Immature natural killer cell (primary cell): ENCODE measurements at regions not wholly inside any gene's neighbourhood (a gene's known extent, or its start where the extent isn't known, plus 50 kb on each side); places are given as distances from the start of the nearest gene placed in this dataset.
A peak's percentile ranks its signal among the peaks of the same experiment; 100 is the strongest.

Source experiments
- DNase-seq, 3 donors: peaks; one replicate each; pipeline ENCODE4 v3.0.0; 2022; ENCODE audit warnings: mixed read lengths in 1 of 3
- H3K27ac Mint-ChIP-seq, 6 donors: one replicate each; pipeline ENCODE4 v1.8.0; 2020; ENCODE audit warnings: mixed read lengths in 6 of 6, mild to moderate bottlenecking in 5 of 6, inconsistent platforms in 4 of 6, moderate library complexity in 3 of 6
- H3K27me3 Mint-ChIP-seq, 3 donors: one replicate each; pipeline ENCODE4 v1.8.0; 2020 to 2021; ENCODE audit warnings: low read depth in 3 of 3, mild to moderate bottlenecking in 3 of 3, mixed read lengths in 3 of 3, moderate library complexity in 3 of 3, inconsistent platforms in 1 of 3
- H3K36me3 Mint-ChIP-seq, 3 donors: one replicate each; pipeline ENCODE4 v1.8.0; 2020; ENCODE audit warnings: mixed read lengths in 3 of 3, inconsistent platforms in 2 of 3, mild to moderate bottlenecking in 2 of 3
- H3K4me1 Mint-ChIP-seq, 2 donors: one replicate each; pipeline ENCODE4 v1.8.0; 2020; ENCODE audit warnings: inconsistent platforms in 2 of 2, mild to moderate bottlenecking in 2 of 2, mixed read lengths in 2 of 2, moderate library complexity in 1 of 2
- H3K4me3 Mint-ChIP-seq, 5 donors: one replicate each; pipeline ENCODE4 v1.8.0; 2020; ENCODE audit warnings: mild to moderate bottlenecking in 5 of 5, mixed read lengths in 5 of 5, inconsistent platforms in 3 of 5, moderate library complexity in 3 of 5
- H3K9me3 Mint-ChIP-seq, 6 donors: one replicate each; pipeline ENCODE4 v1.8.0; 2020; ENCODE audit warnings: mild to moderate bottlenecking in 6 of 6, mixed read lengths in 6 of 6, inconsistent platforms in 4 of 6, moderate library complexity in 3 of 6

- no peak for DNase-seq
- H3K27ac Mint-ChIP-seq = no peak overlapping the region
- H3K4me3 Mint-ChIP-seq = no peak overlapping the region
- H3K9me3 Mint-ChIP-seq = no peaks in the 10 kb centered on the region
- peaks cover 0 to 13% of the 10 kb centered on the region in 2 donors for H3K4me1 Mint-ChIP-seq
- peaks cover 0 to 13% (median 0%) of the 10 kb centered on the region in 3 donors for H3K36me3 Mint-ChIP-seq
- peaks cover 2 to 4% (median 3%) of the 10 kb centered on the region in 3 donors for H3K27me3 Mint-ChIP-seq
Observed at GRCh38 chr11:134486106-134486505, 74.1 kb upstream of the B3GAT1 start.

GRCh38 chr11:134485316-134485715 lies 73.3 kb upstream of the B3GAT1 start:
- Mint-ChIP-seq H3K36me3 (peaks cover 0 to 13% (median 0%) of the 10 kb centered on the region in 3 donors), H3K9me3 (no peaks in the 10 kb centered on the region), H3K27me3 (peaks cover 3 to 6% (median 4%) of the 10 kb centered on the region in 3 donors), H3K4me3 (no peak overlapping the region), H3K27ac (peak overlapping the region in 1 of 6 donors; percentile 19), H3K4me1 (peaks cover 0 to 13% of the 10 kb centered on the region in 2 donors)
- no peak for DNase-seq

GRCh38 chr11:134483857-134484256 lies 71.8 kb upstream of the B3GAT1 start:
- Mint-ChIP-seq H3K4me3 (no peak overlapping the region), H3K27me3 (peaks cover 2 to 9% (median 3%) of the 10 kb centered on the region in 3 donors), H3K36me3 (peaks cover 0 to 13% (median 0%) of the 10 kb centered on the region in 3 donors), H3K4me1 (peaks cover 0 to 4% of the 10 kb centered on the region in 2 donors), H3K9me3 (no peaks in the 10 kb centered on the region), H3K27ac (no peak overlapping the region)
- DNase-seq = no peak

GRCh38 chr11:134483291-134483690 lies 71.2 kb upstream of the B3GAT1 start:
- Mint-ChIP-seq H3K9me3 (no peaks in the 10 kb centered on the region), H3K4me3 (no peak overlapping the region), H3K27me3 (peaks cover 2 to 9% (median 5%) of the 10 kb centered on the region in 3 donors), H3K27ac (no peak overlapping the region), H3K4me1 (no peaks in the 10 kb centered on the region), H3K36me3 (peaks cover 0 to 13% (median 0%) of the 10 kb centered on the region in 3 donors)
- DNase-seq = no peak

GRCh38 chr11:134482865-134483264 lies 70.8 kb upstream of the B3GAT1 start:
- Mint-ChIP-seq H3K36me3 (peaks cover 0 to 13% (median 0%) of the 10 kb centered on the region in 3 donors), H3K9me3 (no peaks in the 10 kb centered on the region), H3K4me3 (no peak overlapping the region), H3K27me3 (peaks cover 2 to 9% (median 5%) of the 10 kb centered on the region in 3 donors), H3K4me1 (no peaks in the 10 kb centered on the region), H3K27ac (no peak overlapping the region)
- DNase-seq = no peak

- H3K4me1 Mint-ChIP-seq = no peaks in the 10 kb centered on the region
- H3K27me3 Mint-ChIP-seq = peaks cover 5 to 13% (median 8%) of the 10 kb centered on the region in 3 donors
- no peak for DNase-seq
- no peak overlapping the region for H3K27ac Mint-ChIP-seq
- no peaks in the 10 kb centered on the region for H3K9me3 Mint-ChIP-seq
- peaks cover 0 to 13% (median 0%) of the 10 kb centered on the region in 3 donors for H3K36me3 Mint-ChIP-seq
- no peak overlapping the region for H3K4me3 Mint-ChIP-seq
Observed at GRCh38 chr11:134481933-134482527, 70.0 kb upstream of the B3GAT1 start.

GRCh38 chr11:134481135-134481534 lies 69.1 kb upstream of the B3GAT1 start:
- no peaks in the 10 kb centered on the region for H3K4me1 Mint-ChIP-seq
- no peak overlapping the region for H3K4me3 Mint-ChIP-seq
- no peak overlapping the region for H3K27ac Mint-ChIP-seq
- no peaks in the 10 kb centered on the region for H3K9me3 Mint-ChIP-seq
- DNase-seq = no peak
- H3K27me3 Mint-ChIP-seq = peaks cover 5 to 18% (median 8%) of the 10 kb centered on the region in 3 donors
- H3K36me3 Mint-ChIP-seq = peaks cover 0 to 13% (median 0%) of the 10 kb centered on the region in 3 donors

- H3K27me3 Mint-ChIP-seq = peaks cover 6 to 18% (median 8%) of the 10 kb centered on the region in 3 donors
Observed at GRCh38 chr11:134480136-134480712, 68.2 kb upstream of the B3GAT1 start.

GRCh38 chr11:134479206-134480135 lies 67.4 kb upstream of the B3GAT1 start:
- Mint-ChIP-seq H3K4me3 (no peak overlapping the region), H3K9me3 (no peaks in the 10 kb centered on the region), H3K27ac (no peak overlapping the region), H3K4me1 (no peaks in the 10 kb centered on the region), H3K27me3 (peaks cover 4 to 22% (median 8%) of the 10 kb centered on the region in 3 donors), H3K36me3 (peaks cover 0 to 8% (median 0%) of the 10 kb centered on the region in 3 donors)
- DNase-seq = no peak

More at GRCh38 chr11:134480136-134480712, 68.2 kb upstream of the B3GAT1 start:
- Mint-ChIP-seq H3K4me3 (no peak overlapping the region), H3K9me3 (no peaks in the 10 kb centered on the region), H3K27ac (no peak overlapping the region), H3K36me3 (peaks cover 0 to 10% (median 0%) of the 10 kb centered on the region in 3 donors), H3K4me1 (no peaks in the 10 kb centered on the region)
- DNase-seq = no peak

- Mint-ChIP-seq H3K27ac (no peak overlapping the region), H3K4me3 (no peak overlapping the region), H3K4me1 (no peaks in the 10 kb centered on the region), H3K27me3 (peaks cover 4 to 22% (median 8%) of the 10 kb centered on the region in 3 donors), H3K9me3 (no peaks in the 10 kb centered on the region), H3K36me3 (no peaks in the 10 kb centered on the region)
- DNase-seq = no peak
Observed at GRCh38 chr11:134478611-134479010, 66.6 kb upstream of the B3GAT1 start.

- H3K27ac Mint-ChIP-seq = no peak overlapping the region
- H3K4me1 Mint-ChIP-seq = no peaks in the 10 kb centered on the region
- H3K4me3 Mint-ChIP-seq = no peak overlapping the region
- no peaks in the 10 kb centered on the region for H3K36me3 Mint-ChIP-seq
- no peak for DNase-seq
- no peaks in the 10 kb centered on the region for H3K9me3 Mint-ChIP-seq
- H3K27me3 Mint-ChIP-seq = peaks cover 4 to 22% (median 8%) of the 10 kb centered on the region in 3 donors
Observed at GRCh38 chr11:134478176-134478575, 66.1 kb upstream of the B3GAT1 start.

GRCh38 chr11:134477486-134477885 lies 65.4 kb upstream of the B3GAT1 start:
- Mint-ChIP-seq H3K27me3 (peaks cover 4 to 22% (median 11%) of the 10 kb centered on the region in 3 donors), H3K4me3 (no peak overlapping the region), H3K4me1 (no peaks in the 10 kb centered on the region), H3K9me3 (no peaks in the 10 kb centered on the region), H3K27ac (no peak overlapping the region), H3K36me3 (no peaks in the 10 kb centered on the region)
- no peak for DNase-seq

GRCh38 chr11:134476435-134477021 lies 64.5 kb upstream of the B3GAT1 start:
- Mint-ChIP-seq H3K27me3 (peaks cover 5 to 24% (median 9%) of the 10 kb centered on the region in 3 donors), H3K4me3 (no peak overlapping the region), H3K4me1 (no peaks in the 10 kb centered on the region), H3K9me3 (no peaks in the 10 kb centered on the region), H3K27ac (no peak overlapping the region), H3K36me3 (no peaks in the 10 kb centered on the region)
- no peak for DNase-seq
